IMR-90 (cell line): ENCODE measurements at regions not wholly inside any gene's neighbourhood (a gene's known extent, or its start where the extent isn't known, plus 50 kb on each side); places are given as distances from the start of the nearest gene placed in this dataset.

Experiments
- ATAC-seq: fragments of 200-7000 bp; cut with Tn5 transposase; 2 replicates; pipeline ENCODE4 v1.9.1; 2020; ENCODE audit warnings: low read depth, mild to moderate bottlenecking, moderate library complexity
- BruUV-seq: library from RNA; stranded (reverse); fragments of 400-500 nt; replicated peaks from 2 replicates; lab custom pipeline; 2021; lab: Mats Ljungman, UMichigan
- CTCF ChIA-PET: fragments of 300-600 bp; formaldehyde crosslinking; extraction: SDS; loops from one replicate; lab custom pipeline; 2021; ENCODE audit warnings: antibody characterized with exemption; lab: Yijun Ruan, JAX
- POLR2A ChIA-PET: fragments of 300-600 bp; sonication (Branson Sonifier 250); formaldehyde crosslinking; loops from one replicate; lab custom pipeline; 2022; ENCODE audit warnings: antibody characterized with exemption; ENCODE audit not compliant: unreplicated experiment; lab: Charles Lee
- DNase-seq: peaks from one replicate; pipeline ENCODE4 v3.0.0; 2013
- H2AFZ ChIP-seq: replicated peaks from 2 replicates; pipeline ENCODE3; 2013; ENCODE audit warnings: low read length, mild to moderate bottlenecking; ENCODE audit not compliant: poor library complexity
- H2AK5ac ChIP-seq: 2 replicates; pipeline ENCODE4 v1.6.1; 2013; ENCODE audit warnings: low read depth, low read length, inconsistent platforms
- H2AK9ac ChIP-seq: replicated peaks from 2 replicates; pipeline ENCODE3; 2013; ENCODE audit warnings: mild to moderate bottlenecking, low read depth, low read length, moderate library complexity; ENCODE audit not compliant: poor library complexity
- H2BK120ac ChIP-seq: 2 replicates; pipeline ENCODE4 v1.6.1; 2013; ENCODE audit warnings: low read depth, low read length, inconsistent platforms
- H2BK15ac ChIP-seq: 3 replicates; pipeline ENCODE4 v1.6.1; 2013; ENCODE audit warnings: low read depth, low read length, inconsistent platforms
- H2BK20ac ChIP-seq: 2 replicates; pipeline ENCODE4 v1.6.1; 2013; ENCODE audit warnings: low read depth, mild to moderate bottlenecking, inconsistent platforms, low read length, moderate library complexity
- H2BK5ac ChIP-seq: 2 replicates; pipeline ENCODE4 v1.6.1; 2013; ENCODE audit warnings: mild to moderate bottlenecking, low read depth, low read length, inconsistent platforms; ENCODE audit not compliant: poor library complexity, severe bottlenecking
- H3K14ac ChIP-seq: replicated peaks from 2 replicates; pipeline ENCODE4 v1.6.1; 2013; ENCODE audit warnings: low read depth, low read length, inconsistent platforms
- H3K18ac ChIP-seq: 2 replicates; pipeline ENCODE4 v1.6.1; 2013; ENCODE audit warnings: low read depth, low read length, control low read depth
- H3K23ac ChIP-seq: 2 replicates; pipeline ENCODE4 v1.6.1; 2013; ENCODE audit warnings: low read depth, low read length, inconsistent platforms
- H3K27ac ChIP-seq: 2 replicates; pipeline ENCODE4 v1.5.1; 2013; ENCODE audit warnings: mild to moderate bottlenecking, control low read depth, low read length; ENCODE audit not compliant: insufficient read depth
- H3K27me3 ChIP-seq: 2 replicates; pipeline ENCODE4 v1.6.1; 2013; ENCODE audit warnings: low read length; ENCODE audit not compliant: control insufficient read depth, insufficient read depth
- H3K36me3 ChIP-seq: 2 replicates; pipeline ENCODE4 v1.6.1; 2013; ENCODE audit warnings: low read length, mixed read lengths; ENCODE audit not compliant: control insufficient read depth, insufficient read depth
- H3K4ac ChIP-seq: 2 replicates; pipeline ENCODE4 v1.6.1; 2013; ENCODE audit warnings: low read depth, low read length, inconsistent platforms
- H3K4me1 ChIP-seq: 2 replicates; pipeline ENCODE4 v1.6.1; 2013; ENCODE audit warnings: low read length, mixed read lengths; ENCODE audit not compliant: control insufficient read depth, insufficient read depth
- H3K4me2 ChIP-seq: 2 replicates; pipeline ENCODE4 v1.6.1; 2013; ENCODE audit warnings: low read depth, mild to moderate bottlenecking, control low read depth, low read length, moderate library complexity
- H3K4me3 ChIP-seq: 2 replicates; pipeline ENCODE4 v1.5.1; 2013; ENCODE audit warnings: low read depth, mild to moderate bottlenecking, control low read depth, low read length, moderate library complexity; ENCODE audit not compliant: insufficient read depth
- H3K56ac ChIP-seq: 2 replicates; pipeline ENCODE4 v1.6.1; 2013; ENCODE audit warnings: low read length, inconsistent platforms; ENCODE audit not compliant: insufficient read depth; ENCODE audit errors: extremely low read depth
- H3K79me1 ChIP-seq, 2 experiments: 2 replicates each; pipeline ENCODE4 v1.6.1; 2013; ENCODE audit warnings: low read length in 2 of 2, inconsistent platforms in 1 of 2, low read depth in 1 of 2
- H3K9ac ChIP-seq: 2 replicates; pipeline ENCODE4 v1.6.1; 2013; ENCODE audit warnings: low read depth, low read length, control low read depth
- H3K9me1 ChIP-seq: 2 replicates; pipeline ENCODE4 v1.6.1; 2013; ENCODE audit warnings: low read length, inconsistent platforms; ENCODE audit not compliant: insufficient read depth
- H3K9me3 ChIP-seq: 2 replicates; pipeline ENCODE4 v1.6.1; 2013; ENCODE audit warnings: low read length; ENCODE audit not compliant: control insufficient read depth, insufficient read depth
- H4K20me1 ChIP-seq: 2 replicates; pipeline ENCODE4 v1.6.1; 2013; ENCODE audit warnings: low read length, inconsistent platforms; ENCODE audit not compliant: insufficient read depth
- H4K5ac ChIP-seq: 2 replicates; pipeline ENCODE4 v1.6.1; 2013; ENCODE audit warnings: mild to moderate bottlenecking, low read depth, low read length, control low read depth
- H4K8ac ChIP-seq, 2 experiments: 2 replicates each; pipeline ENCODE4 v1.6.1; 2013; ENCODE audit warnings: low read depth in 2 of 2, low read length in 2 of 2, control low read depth in 1 of 2, inconsistent platforms in 1 of 2
- H4K91ac ChIP-seq: 2 replicates; pipeline ENCODE4 v1.6.1; 2013; ENCODE audit warnings: low read depth, low read length, inconsistent platforms; ENCODE audit not compliant: insufficient read depth
- ELK1 ChIP-seq: fragments of 150-350 bp; IDR thresholded peaks from 2 replicates; pipeline ENCODE4 v1.6.1; 2016; ENCODE audit warnings: low read depth, mild to moderate bottlenecking, low read length, moderate library complexity, borderline replicate concordance
- FOS ChIP-seq: fragments of 150-350 bp; IDR thresholded peaks from 2 replicates; pipeline ENCODE4 v1.6.1; 2016; ENCODE audit warnings: low read depth, low read length
- MAFK ChIP-seq: IDR thresholded peaks from 2 replicates; pipeline ENCODE4 v1.6.1; 2012; ENCODE audit warnings: low read depth, low read length, improper control_type of control experiment
- MAZ ChIP-seq: IDR thresholded peaks from 2 replicates; pipeline ENCODE4 v1.6.1; 2012; ENCODE audit warnings: low read depth, mild to moderate bottlenecking, low read length, improper control_type of control experiment, moderate library complexity, borderline replicate concordance
- MXI1 ChIP-seq: IDR thresholded peaks from 2 replicates; pipeline ENCODE4 v1.6.1; 2012; ENCODE audit warnings: low read depth, mild to moderate bottlenecking, low read length, moderate library complexity, borderline replicate concordance
- NFE2L2 ChIP-seq: fragments of 150-350 bp; IDR thresholded peaks from 2 replicates; pipeline ENCODE4 v1.6.1; 2016; ENCODE audit warnings: low read depth, mild to moderate bottlenecking, low read length
- POLR2A ChIP-seq: IDR thresholded peaks from 2 replicates; pipeline ENCODE4 v1.6.1; 2012; ENCODE audit warnings: mild to moderate bottlenecking, low read depth, low read length
- RAD21 ChIP-seq: IDR thresholded peaks from 2 replicates; pipeline ENCODE4 v1.6.1; 2012; ENCODE audit warnings: low read length, improper control_type of control experiment
- RFX5 ChIP-seq: IDR thresholded peaks from 2 replicates; pipeline ENCODE4 v1.8.0; 2012; ENCODE audit warnings: low read depth, mild to moderate bottlenecking, low read length, moderate library complexity
- USF2 ChIP-seq: fragments of 150-350 bp; IDR thresholded peaks from 2 replicates; pipeline ENCODE4 v1.6.1; 2017; ENCODE audit warnings: mild to moderate bottlenecking, antibody characterized with exemption, low read length, low read depth
- WGBS, 2 experiments: methylation state at CpG; one replicate each; pipeline versions ENCODE4 v1.1.5 to v1.1.7; 2013; ENCODE audit warnings: missing lambda C conversion rate in 2 of 2; ENCODE audit not compliant: insufficient read length in 1 of 2; ENCODE audit errors: extremely low coverage in 2 of 2; 5-methylcytosine and 5-hydroxymethylcytosine counted together
- dilution Hi-C: fragments of 300-500 bp; cut with HindIII; formaldehyde crosslinking; loops from one replicate; pipeline ENCODE4 v1.14.3; 2018; ENCODE audit warnings: low sequenced_read_pairs; ENCODE audit not compliant: unreplicated experiment
- in situ Hi-C: fragments of 300-500 bp; cut with MboI; formaldehyde crosslinking; loops from 3 replicates; pipeline ENCODE4 v1.14.3; 2019; ENCODE audit warnings: low sequenced_read_pairs, inconsistent platforms, mixed read lengths
- intact Hi-C: fragments of 100-400 bp; cut with micrococcal nuclease; formaldehyde crosslinking; loops from 2 replicates; pipeline ENCODE4 v1.10.0; 2022

GRCh38 chr4:91764085-91764484 is 539.7 kb upstream of the GRID2 start:
- Histone ChIP-seq H3K9me3 (peaks cover 7% of the 10 kb centered on the region; the same call in 1 of the 2 replicates), H2AK9ac (no peak overlapping the region), H3K27ac (no peak overlapping the region), H3K36me3 (no peaks in the 10 kb centered on the region), H3K9ac (no peak overlapping the region), H4K91ac (no peak overlapping the region), H3K27me3 (no peaks in the 10 kb centered on the region), H3K18ac (no peak overlapping the region), H3K56ac (no peak overlapping the region), H3K4ac (no peak overlapping the region), H4K20me1 (no peaks in the 10 kb centered on the region), H3K14ac (no peak overlapping the region), H2BK20ac (no peak overlapping the region), H2AK5ac (no peak overlapping the region), H3K79me1 (no peaks in the 10 kb centered on the region), H2BK15ac (no peak overlapping the region), H3K4me2 (no peak overlapping the region), H2BK5ac (no peak overlapping the region), H4K5ac (no peak overlapping the region), H3K4me3 (no peak overlapping the region), H4K8ac (no peak overlapping the region), H2BK120ac (no peak overlapping the region), H3K4me1 (no peaks in the 10 kb centered on the region), H3K9me1 (no peaks in the 10 kb centered on the region), H3K23ac (no peak overlapping the region), H2AFZ (no peak overlapping the region)
- in situ Hi-C loops: no loop called here
- ATAC-seq: no peak
- ChIA-PET POLR2A (no interaction called here), CTCF (no interaction called here)
- TF ChIP-seq USF2 (no peak), POLR2A (no peak), ELK1 (no peak), MAZ (no peak), RFX5 (no peak), MAFK (no peak), RAD21 (no peak), MXI1 (no peak), FOS (no peak), NFE2L2 (no peak)
- intact Hi-C loops: no loop called here
- no CpG with 5 or more reads among the region's 1 CpG for WGBS, 2 experiments
- dilution Hi-C loops: no loop called here
- DNase-seq: no peak
- BruUV-seq: no TSS peak
